ENCODE measurements at regions not wholly inside any gene's neighbourhood (a gene's known extent, or its start where the extent isn't known, plus 50 kb on each side); places are given as distances from the start of the nearest gene placed in this dataset.

GRCh38 chr5:60077292-60077691 is 183.8 kb upstream of the PDE4D start:
- TF ChIP-seq CTCF (conservative IDR thresholded peaks at IDR 0.05) = no peak
- Histone ChIP-seq H3K27ac (ENCODE audit: low read depth, low read length) (no peak overlapping the region), H3K27me3 (ENCODE audit: control insufficient read depth, insufficient read depth, low read length, poor library complexity, severe bottlenecking) (no peaks in the 10 kb centered on the region), H3K36me3 (ENCODE audit: control insufficient read depth, insufficient read depth, low read length) (no peaks in the 10 kb centered on the region), H3K4me1 (ENCODE audit: control insufficient read depth, insufficient read depth, low read length) (no peaks in the 10 kb centered on the region), H3K9ac (ENCODE audit: extremely low read depth, low read length, poor library complexity, severe bottlenecking) (no peak overlapping the region), H3K4me3 (ENCODE audit: low read length) (no peak overlapping the region), H3K9me3 (ENCODE audit: control insufficient read depth, low read length) (no peaks in the 10 kb centered on the region)
- Mint-ChIP-seq H3K4me1 (no peaks in the 10 kb centered on the region), H3K4me3 (no peak overlapping the region), H3K27me3 (ENCODE audit: insufficient read depth) (peaks cover 2% of the 10 kb centered on the region), H3K27ac (no peak overlapping the region), H3K9me3 (peaks cover 6% of the 10 kb centered on the region), H3K36me3 (ENCODE audit: low read depth) (no peaks in the 10 kb centered on the region)
- WGBS, 2 experiments (ENCODE audit: insufficient coverage in 1 of 2, insufficient read length in 1 of 2) = 80 to 87% methylated on average over 1 to 2 of the region's 2 CpGs
- no peak for DNase-seq

DNA sequence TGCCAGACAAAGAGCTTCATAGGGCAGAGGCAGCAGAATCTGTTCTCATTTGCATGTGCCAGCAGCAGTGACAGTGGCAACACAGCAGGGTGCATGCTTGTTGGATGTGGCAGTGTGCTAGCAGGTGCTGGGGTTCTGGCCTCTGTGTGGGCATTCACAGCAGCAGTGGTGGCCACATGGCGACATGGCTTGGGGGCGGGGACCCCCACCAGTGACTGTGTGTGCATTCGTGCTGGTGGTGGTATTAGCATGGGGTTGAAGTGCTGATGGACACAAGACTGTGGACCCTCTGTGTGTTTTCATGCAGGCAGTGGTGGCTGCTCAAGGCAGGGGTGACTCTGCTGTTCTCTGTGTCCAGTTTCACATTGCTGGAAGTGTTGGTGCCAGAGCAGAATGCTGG is 183.2 kb upstream of the PDE4D start:
- peaks cover 2% of the 10 kb centered on the region for H3K27me3 Mint-ChIP-seq (ENCODE audit: insufficient read depth)
- no peaks in the 10 kb centered on the region for H3K27me3 ChIP-seq (ENCODE audit: control insufficient read depth, insufficient read depth, low read length, poor library complexity, severe bottlenecking)
- no peak for TF ChIP-seq CTCF (conservative IDR thresholded peaks at IDR 0.05)
- WGBS, 2 experiments (ENCODE audit: insufficient coverage in 1 of 2, insufficient read length in 1 of 2) = 84% methylated on average over 3 of the region's 3 CpGs; no CpG with 5 or more reads in 1 of the 2 experiments
- H3K4me1 ChIP-seq (ENCODE audit: control insufficient read depth, insufficient read depth, low read length) = no peaks in the 10 kb centered on the region
- H3K9me3 ChIP-seq (ENCODE audit: control insufficient read depth, low read length) = no peaks in the 10 kb centered on the region
- H3K4me3 Mint-ChIP-seq = no peak overlapping the region
- no peaks in the 10 kb centered on the region for H3K36me3 Mint-ChIP-seq (ENCODE audit: low read depth)
- no peaks in the 10 kb centered on the region for H3K36me3 ChIP-seq (ENCODE audit: control insufficient read depth, insufficient read depth, low read length)
- no peak overlapping the region for H3K27ac ChIP-seq (ENCODE audit: low read depth, low read length)
- H3K27ac Mint-ChIP-seq = no peak overlapping the region
- no peak overlapping the region for H3K9ac ChIP-seq (ENCODE audit: extremely low read depth, low read length, poor library complexity, severe bottlenecking)
- H3K4me1 Mint-ChIP-seq = no peaks in the 10 kb centered on the region
- H3K4me3 ChIP-seq (ENCODE audit: low read length) = no peak overlapping the region
- peaks cover 6% of the 10 kb centered on the region for H3K9me3 Mint-ChIP-seq
- peak; percentile 39 for DNase-seq

GRCh38 chr5:60066502-60066901 is 173.0 kb upstream of the PDE4D start:
- H3K36me3 Mint-ChIP-seq (ENCODE audit: low read depth) = no peaks in the 10 kb centered on the region
- H3K27me3 Mint-ChIP-seq (ENCODE audit: insufficient read depth) = peaks cover 20% of the 10 kb centered on the region
- Histone ChIP-seq H3K27me3 (ENCODE audit: control insufficient read depth, insufficient read depth, low read length, poor library complexity, severe bottlenecking) (no peaks in the 10 kb centered on the region), H3K36me3 (ENCODE audit: control insufficient read depth, insufficient read depth, low read length) (no peaks in the 10 kb centered on the region), H3K9me3 (ENCODE audit: control insufficient read depth, low read length) (no peaks in the 10 kb centered on the region), H3K9ac (ENCODE audit: extremely low read depth, low read length, poor library complexity, severe bottlenecking) (no peak overlapping the region), H3K27ac (ENCODE audit: low read depth, low read length) (no peak overlapping the region), H3K4me1 (ENCODE audit: control insufficient read depth, insufficient read depth, low read length) (no peaks in the 10 kb centered on the region), H3K4me3 (ENCODE audit: low read length) (no peak overlapping the region)
- TF ChIP-seq CTCF (conservative IDR thresholded peaks at IDR 0.05) = no peak
- H3K4me3 Mint-ChIP-seq = no peak overlapping the region
- WGBS, 2 experiments (ENCODE audit: insufficient coverage in 1 of 2, insufficient read length in 1 of 2) = 93% methylated on average over 2 of the region's 2 CpGs; no CpG with 5 or more reads in 1 of the 2 experiments
- DNase-seq = no peak
- no peaks in the 10 kb centered on the region for H3K9me3 Mint-ChIP-seq
- H3K4me1 Mint-ChIP-seq = no peaks in the 10 kb centered on the region
- no peak overlapping the region for H3K27ac Mint-ChIP-seq
